Activated naive CD4-positive, alpha-beta T cell treated with anti-CD3 and anti-CD28 coated beads, Interleukin-2, amount 10 ng/mL, durations not matched to agents 7 days and 5 days (primary cell): ENCODE measurements at regions not wholly inside any gene's neighbourhood (a gene's known extent, or its start where the extent isn't known, plus 50 kb on each side); places are given as distances from the start of the nearest gene placed in this dataset.

Experiments used
- CTCF ChIA-PET: fragments of 350-600 bp; sonication (Branson Sonifier 250); formaldehyde crosslinking; loops from one replicate; lab custom pipeline; 2021; ENCODE audit warnings: antibody characterized with exemption; lab: Charles Lee
- DNase-seq: peaks from one replicate; pipeline ENCODE4 v3.0.0-alpha.2; 2020
- H3K27ac Mint-ChIP-seq: one replicate; pipeline ENCODE4 v1.8.0; 2021; ENCODE audit warnings: mild to moderate bottlenecking, moderate library complexity, mixed read lengths
- H3K27me3 Mint-ChIP-seq: one replicate; pipeline ENCODE4 v1.8.0; 2021; ENCODE audit warnings: mild to moderate bottlenecking, mixed read lengths
- H3K36me3 Mint-ChIP-seq: one replicate; pipeline ENCODE4 v1.8.0; 2021; ENCODE audit warnings: mixed read lengths
- H3K4me1 Mint-ChIP-seq: one replicate; pipeline ENCODE4 v1.8.0; 2021; ENCODE audit warnings: mixed read lengths
- H3K4me3 Mint-ChIP-seq: one replicate; pipeline ENCODE4 v1.8.0; 2021; ENCODE audit warnings: mild to moderate bottlenecking, moderate library complexity, mixed read lengths
- H3K9me3 Mint-ChIP-seq: one replicate; pipeline ENCODE4 v1.8.0; 2021; ENCODE audit warnings: mixed read lengths

DNA sequence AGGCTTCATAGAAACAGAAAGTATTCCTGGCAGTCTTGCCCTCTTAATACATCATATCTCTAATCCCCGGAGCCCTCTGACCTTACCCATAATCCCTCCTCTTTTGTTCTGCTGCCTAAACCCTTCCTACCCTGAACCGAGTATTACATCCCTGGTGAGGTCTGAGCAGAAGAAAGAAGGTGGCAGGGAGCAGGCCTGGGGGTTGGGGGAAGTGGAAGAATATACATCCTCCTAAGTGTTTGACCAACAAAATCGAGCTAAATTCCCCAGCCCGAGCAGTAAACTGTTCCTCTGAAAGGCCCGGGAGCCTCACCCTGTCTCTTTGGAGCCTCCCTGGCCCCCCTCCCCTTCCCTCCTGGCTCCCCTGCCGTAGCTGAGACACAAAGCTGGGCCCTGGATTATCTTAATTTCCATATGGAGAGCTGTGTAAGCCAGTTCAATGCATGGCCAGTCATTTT, 192.6 kb upstream of the LHX5 start:
- Mint-ChIP-seq H3K4me1 (no peaks in the 10 kb centered on the region), H3K36me3 (no peaks in the 10 kb centered on the region), H3K4me3 (no peak overlapping the region), H3K9me3 (no peaks in the 10 kb centered on the region), H3K27me3 (peaks cover 21% of the 10 kb centered on the region), H3K27ac (no peak overlapping the region)
- no peak for DNase-seq
- CTCF ChIA-PET, result no interaction called here

- no peaks in the 10 kb centered on the region for H3K36me3 Mint-ChIP-seq
- no peaks in the 10 kb centered on the region for H3K9me3 Mint-ChIP-seq
- DNase-seq, result no peak
- H3K4me3 Mint-ChIP-seq, result no peak overlapping the region
- peaks cover 21% of the 10 kb centered on the region for H3K27me3 Mint-ChIP-seq
- CTCF ChIA-PET, result no interaction called here
- H3K27ac Mint-ChIP-seq, result no peak overlapping the region
- H3K4me1 Mint-ChIP-seq, result no peaks in the 10 kb centered on the region
Observed at GRCh38 chr12:113663396-113663795, 191.7 kb upstream of the LHX5 start.

GRCh38 chr12:113660936-113661335, 189.3 kb upstream of the LHX5 start:
- H3K4me3 Mint-ChIP-seq, result no peak overlapping the region
- CTCF ChIA-PET, result no interaction called here
- H3K4me1 Mint-ChIP-seq, result no peaks in the 10 kb centered on the region
- H3K27me3 Mint-ChIP-seq, result peaks cover 3% of the 10 kb centered on the region
- DNase-seq, result no peak
- H3K27ac Mint-ChIP-seq, result no peak overlapping the region
- no peaks in the 10 kb centered on the region for H3K9me3 Mint-ChIP-seq
- no peaks in the 10 kb centered on the region for H3K36me3 Mint-ChIP-seq

GRCh38 chr12:113659416-113659815, 187.7 kb upstream of the LHX5 start:
- Mint-ChIP-seq H3K27me3 (peaks cover 3% of the 10 kb centered on the region), H3K36me3 (no peaks in the 10 kb centered on the region), H3K4me3 (no peak overlapping the region), H3K9me3 (peaks cover 3% of the 10 kb centered on the region), H3K27ac (no peak overlapping the region), H3K4me1 (no peaks in the 10 kb centered on the region)
- no peak for DNase-seq
- CTCF ChIA-PET, result no interaction called here

- H3K27me3 Mint-ChIP-seq, result peaks cover 3% of the 10 kb centered on the region
- no peaks in the 10 kb centered on the region for H3K36me3 Mint-ChIP-seq
- no peaks in the 10 kb centered on the region for H3K4me1 Mint-ChIP-seq
- peaks cover 3% of the 10 kb centered on the region for H3K9me3 Mint-ChIP-seq
- no peak overlapping the region for H3K27ac Mint-ChIP-seq
- CTCF ChIA-PET, result no interaction called here
- no peak for DNase-seq
- no peak overlapping the region for H3K4me3 Mint-ChIP-seq
Observed at GRCh38 chr12:113659015-113659414, 187.3 kb upstream of the LHX5 start.

- H3K27ac Mint-ChIP-seq, result no peak overlapping the region
- H3K4me3 Mint-ChIP-seq, result no peak overlapping the region
- H3K36me3 Mint-ChIP-seq, result no peaks in the 10 kb centered on the region
- H3K9me3 Mint-ChIP-seq, result peaks cover 7% of the 10 kb centered on the region
- CTCF ChIA-PET, result no interaction called here
- peaks cover under 1% of the 10 kb centered on the region for H3K27me3 Mint-ChIP-seq
- DNase-seq, result no peak
- H3K4me1 Mint-ChIP-seq, result no peaks in the 10 kb centered on the region
Observed at GRCh38 chr12:113658006-113658655, 186.5 kb upstream of the LHX5 start.

DNA sequence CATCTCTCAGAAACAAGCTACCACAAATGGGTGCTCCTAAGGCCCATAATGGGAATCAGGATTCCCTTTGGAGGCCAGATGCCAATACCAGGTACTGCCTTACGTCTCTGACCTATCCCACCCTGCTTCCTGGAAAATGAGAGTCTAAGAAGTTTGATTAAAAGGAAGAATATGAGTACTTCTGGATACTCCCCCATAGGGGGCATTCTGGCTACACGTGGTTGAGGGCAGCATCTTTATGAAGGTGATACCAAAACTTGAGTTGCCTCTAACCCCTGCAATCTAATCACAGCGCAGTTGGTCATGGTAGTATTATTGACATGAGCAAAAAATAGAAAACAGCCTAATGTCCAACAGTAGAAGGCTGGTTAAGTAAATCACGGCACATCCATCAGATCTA, 184.2 kb upstream of the LHX5 start:
- Mint-ChIP-seq H3K4me3 (no peak overlapping the region), H3K27me3 (no peaks in the 10 kb centered on the region), H3K36me3 (no peaks in the 10 kb centered on the region), H3K27ac (no peak overlapping the region), H3K4me1 (no peaks in the 10 kb centered on the region), H3K9me3 (peaks cover 7% of the 10 kb centered on the region)
- CTCF ChIA-PET, result no interaction called here
- DNase-seq, result no peak

DNA sequence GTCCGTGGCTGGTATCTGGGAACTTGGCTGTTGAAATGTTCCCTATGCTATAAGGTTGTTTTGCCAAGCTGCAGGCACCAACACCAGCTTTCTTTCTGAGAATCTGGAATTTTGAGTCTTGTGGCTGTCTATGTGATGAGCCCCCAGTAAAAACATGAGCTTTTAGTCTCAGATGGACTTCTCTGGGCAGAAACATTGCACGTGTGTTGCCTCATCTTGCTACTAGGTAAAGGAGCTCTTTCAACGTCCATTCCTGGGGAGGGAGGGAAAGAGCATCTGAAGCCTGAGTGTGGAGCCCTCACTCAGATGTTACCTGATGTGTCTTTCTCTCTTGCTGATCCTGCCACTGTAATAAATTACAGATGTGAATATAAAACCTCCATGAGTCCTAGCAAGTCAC, 183.8 kb upstream of the LHX5 start:
- Mint-ChIP-seq H3K36me3 (no peaks in the 10 kb centered on the region), H3K27ac (no peak overlapping the region), H3K4me1 (no peaks in the 10 kb centered on the region), H3K9me3 (peaks cover 7% of the 10 kb centered on the region), H3K27me3 (no peaks in the 10 kb centered on the region), H3K4me3 (no peak overlapping the region)
- CTCF ChIA-PET, result no interaction called here
- no peak for DNase-seq

DNA sequence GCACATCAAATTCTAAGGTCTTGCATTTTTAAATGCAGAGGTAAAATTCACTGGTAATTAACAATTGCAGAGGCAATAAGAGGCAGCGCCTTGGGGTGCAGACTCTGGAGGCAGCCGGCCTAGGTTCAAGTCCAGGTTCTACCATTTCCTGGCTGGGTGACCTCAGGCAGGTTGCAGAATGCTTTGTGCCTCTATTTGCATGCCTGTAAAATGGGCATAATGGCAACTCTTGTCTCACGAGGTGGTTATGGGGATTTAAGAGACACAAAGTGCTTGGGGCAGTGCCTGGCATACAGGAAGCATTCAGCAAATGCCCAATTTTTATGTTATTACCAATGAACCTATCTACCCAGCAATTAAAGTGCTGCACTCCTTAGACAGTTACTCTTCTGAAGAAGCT, 180.0 kb upstream of the LHX5 start:
- H3K27ac Mint-ChIP-seq, result no peak overlapping the region

DNA sequence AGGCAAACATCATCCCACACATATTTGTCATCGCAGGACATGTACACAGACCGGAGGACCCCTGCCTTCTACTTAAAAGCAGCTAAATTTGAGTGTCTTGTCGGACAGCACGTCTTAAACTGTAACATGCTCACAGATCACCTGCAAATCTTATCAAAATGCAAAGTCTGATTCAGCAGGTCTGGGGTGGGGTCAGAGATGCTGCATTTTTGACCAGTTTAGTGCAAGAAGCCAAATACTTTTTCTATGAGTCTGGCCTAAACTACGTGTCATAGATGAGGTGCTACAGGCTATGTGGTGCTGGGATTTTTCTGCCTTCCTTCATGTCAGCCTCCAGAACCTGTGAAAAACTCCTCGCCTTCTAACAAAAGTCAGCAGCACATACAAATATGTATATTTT, 178.8 kb upstream of the LHX5 start:
- DNase-seq, result no peak
- CTCF ChIA-PET, result no interaction called here
- H3K27ac Mint-ChIP-seq, result no peak overlapping the region
- H3K27me3 Mint-ChIP-seq, result peaks cover 21% of the 10 kb centered on the region
- no peaks in the 10 kb centered on the region for H3K4me1 Mint-ChIP-seq
- H3K9me3 Mint-ChIP-seq, result peaks cover 7% of the 10 kb centered on the region
- no peak overlapping the region for H3K4me3 Mint-ChIP-seq
- H3K36me3 Mint-ChIP-seq, result no peaks in the 10 kb centered on the region

More for the DNA sequence above, 180.0 kb upstream of the LHX5 start:
- CTCF ChIA-PET, result no interaction called here
- H3K4me1 Mint-ChIP-seq, result no peaks in the 10 kb centered on the region
- H3K9me3 Mint-ChIP-seq, result peaks cover 7% of the 10 kb centered on the region
- no peaks in the 10 kb centered on the region for H3K36me3 Mint-ChIP-seq
- no peak overlapping the region for H3K4me3 Mint-ChIP-seq
- peaks cover 21% of the 10 kb centered on the region for H3K27me3 Mint-ChIP-seq
- DNase-seq, result no peak

DNA sequence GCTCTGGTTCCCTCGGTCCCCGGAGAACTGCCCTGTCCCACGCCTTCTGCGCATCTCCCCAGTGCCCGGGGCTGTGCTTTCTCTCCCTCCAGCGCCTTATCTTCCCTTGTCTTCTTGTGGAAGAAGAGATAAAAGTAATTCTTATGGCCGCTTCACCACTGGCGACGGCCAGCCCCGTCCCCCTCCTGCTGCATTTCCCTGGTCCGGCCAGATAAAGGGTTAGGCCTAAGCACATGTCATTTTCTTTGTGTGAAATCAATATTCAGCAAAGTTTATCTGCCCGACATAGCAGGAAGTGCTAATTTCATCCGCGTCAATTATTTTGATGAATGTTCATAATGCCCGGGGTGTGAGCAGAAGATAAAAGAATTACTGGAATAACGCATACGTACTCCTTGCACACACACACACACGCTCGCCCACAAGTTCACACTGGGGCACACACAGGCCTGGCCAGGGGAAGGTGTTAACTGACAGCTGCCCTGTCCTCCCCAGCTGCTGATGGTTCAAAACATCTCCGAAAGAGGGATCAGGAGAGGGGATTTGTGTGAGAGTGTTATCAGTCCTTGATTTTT, 177.7 kb upstream of the LHX5 start:
- Mint-ChIP-seq H3K4me3 (no peak overlapping the region), H3K27me3 (peaks cover 25% of the 10 kb centered on the region), H3K4me1 (no peaks in the 10 kb centered on the region), H3K9me3 (peaks cover 4% of the 10 kb centered on the region), H3K36me3 (no peaks in the 10 kb centered on the region), H3K27ac (no peak overlapping the region)
- no peak for DNase-seq
- CTCF ChIA-PET, result no interaction called here

- Mint-ChIP-seq H3K4me3 (no peak overlapping the region), H3K4me1 (no peaks in the 10 kb centered on the region), H3K36me3 (no peaks in the 10 kb centered on the region), H3K27me3 (peaks cover 33% of the 10 kb centered on the region), H3K27ac (no peak overlapping the region), H3K9me3 (no peaks in the 10 kb centered on the region)
- CTCF ChIA-PET, result interaction anchor here (1.1 to 1.3 kb wide), 2 partner anchors 10 to 18 kb away, joined by 3 to 4 read pairs; no protein-coding TSS in a partner anchor
- no peak for DNase-seq
Observed at GRCh38 chr12:113647048-113647447, 175.4 kb upstream of the LHX5 start.

DNA sequence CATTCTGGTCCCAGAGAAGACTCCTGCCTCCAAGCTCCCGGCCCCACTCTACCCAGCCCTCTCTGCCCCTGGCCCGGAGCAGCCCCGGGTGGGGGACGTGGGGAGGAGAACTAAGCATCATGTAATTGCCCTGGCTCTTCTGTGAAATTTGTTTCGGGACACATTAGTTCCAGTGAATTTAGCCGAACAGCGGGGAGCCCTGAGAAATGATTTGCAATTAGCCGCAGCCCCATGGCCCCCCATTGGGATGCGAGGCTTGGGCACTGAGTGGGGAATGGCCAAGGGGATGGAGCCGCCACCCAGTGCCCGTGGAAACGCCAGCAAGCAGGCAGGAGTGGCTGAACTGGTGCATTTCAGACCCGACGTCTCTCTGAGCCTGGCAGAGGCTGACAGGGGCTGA, 173.9 kb upstream of the LHX5 start:
- H3K4me3 Mint-ChIP-seq, result no peak overlapping the region
- H3K27ac Mint-ChIP-seq, result no peak overlapping the region
- DNase-seq, result no peak
- no peaks in the 10 kb centered on the region for H3K9me3 Mint-ChIP-seq
- no peaks in the 10 kb centered on the region for H3K36me3 Mint-ChIP-seq
- CTCF ChIA-PET, result no interaction called here
- H3K27me3 Mint-ChIP-seq, result peaks cover 34% of the 10 kb centered on the region
- no peaks in the 10 kb centered on the region for H3K4me1 Mint-ChIP-seq

- DNase-seq, result no peak
- Mint-ChIP-seq H3K36me3 (no peaks in the 10 kb centered on the region), H3K4me3 (no peak overlapping the region), H3K27me3 (peaks cover 37% of the 10 kb centered on the region), H3K4me1 (no peaks in the 10 kb centered on the region), H3K9me3 (no peaks in the 10 kb centered on the region), H3K27ac (no peak overlapping the region)
- CTCF ChIA-PET, result no interaction called here
Observed at GRCh38 chr12:113645183-113645582, 173.5 kb upstream of the LHX5 start.

GRCh38 chr12:113643177-113643974, 171.7 kb upstream of the LHX5 start:
- H3K4me1 Mint-ChIP-seq, result no peaks in the 10 kb centered on the region
- DNase-seq, result no peak
- no peak overlapping the region for H3K27ac Mint-ChIP-seq
- H3K36me3 Mint-ChIP-seq, result no peaks in the 10 kb centered on the region
- H3K9me3 Mint-ChIP-seq, result no peaks in the 10 kb centered on the region
- CTCF ChIA-PET, result no interaction called here
- H3K27me3 Mint-ChIP-seq, result peaks cover 37% of the 10 kb centered on the region
- no peak overlapping the region for H3K4me3 Mint-ChIP-seq
